Daoy (cell line): ENCODE measurements at regions not wholly inside any gene's neighbourhood (a gene's known extent, or its start where the extent isn't known, plus 50 kb on each side); places are given as distances from the start of the nearest gene placed in this dataset.
"Not testable (repeated sequence)": the region's sequence is repeated elsewhere in the genome, so short reads cannot be mapped to it uniquely, and the experiment has no call there.

Experiments used
- DNase-seq: peaks from one replicate; pipeline ENCODE4 v3.0.0-alpha.2; 2015; ENCODE audit warnings: low read depth

GRCh38 chr21:39082656-39083376 is 100.4 kb downstream of the PSMG1 start:
- DNase-seq, result no peak

GRCh38 chr21:39080366-39080765 is 102.9 kb downstream of the PSMG1 start:
- DNase-seq, result no peak

- DNase-seq, result no peak
Measured at GRCh38 chr21:39079617-39080016, 103.6 kb downstream of the PSMG1 start.

- DNase-seq, result no peak
Measured at GRCh38 chr21:39078322-39079065, 104.8 kb downstream of the PSMG1 start.

- DNase-seq, result no peak
Measured at GRCh38 chr21:39077876-39078275, 105.4 kb downstream of the PSMG1 start.

- no peak for DNase-seq
Measured at GRCh38 chr21:39074508-39074907, 108.7 kb downstream of the PSMG1 start.

- DNase-seq, result no peak
Measured at GRCh38 chr21:39073717-39074116, 109.5 kb downstream of the PSMG1 start.

- DNase-seq, result no peak
Measured at GRCh38 chr21:39073063-39073462, 110.2 kb downstream of the PSMG1 start.

- no peak for DNase-seq
Measured at GRCh38 chr21:39072468-39072867, 110.8 kb downstream of the PSMG1 start.

- no peak for DNase-seq
Measured at GRCh38 chr21:39071623-39072214, 111.5 kb downstream of the PSMG1 start.

- DNase-seq, result not testable (repeated sequence)
Measured at GRCh38 chr21:39069856-39070255, 113.4 kb downstream of the PSMG1 start.

- no peak for DNase-seq
Measured at GRCh38 chr21:39066829-39067780, 116.1 kb downstream of the PSMG1 start.

- DNase-seq, result no peak
Measured at GRCh38 chr21:39065917-39066316, 117.3 kb downstream of the PSMG1 start.

- DNase-seq, result no peak
Measured at GRCh38 chr21:39064325-39065012, 118.8 kb downstream of the PSMG1 start.

- DNase-seq, result no peak
Measured at GRCh38 chr21:39063517-39063916, 119.7 kb downstream of the PSMG1 start.

- DNase-seq, result no peak
Measured at GRCh38 chr21:39062196-39062595, 121.1 kb downstream of the PSMG1 start.

GRCh38 chr21:39061766-39062165 is 121.5 kb downstream of the PSMG1 start:
- DNase-seq, result no peak

GRCh38 chr21:39060485-39061083 is 122.7 kb downstream of the PSMG1 start:
- DNase-seq, result no peak

- DNase-seq, result no peak
Measured at GRCh38 chr21:39057121-39057520, 126.1 kb downstream of the PSMG1 start.

GRCh38 chr21:39056636-39057035 is 126.6 kb downstream of the PSMG1 start:
- DNase-seq, result no peak
